ENCODE measurements at regions not wholly inside any gene's neighbourhood (a gene's known extent, or its start where the extent isn't known, plus 50 kb on each side); places are given as distances from the start of the nearest gene placed in this dataset.
"Not testable (repeated sequence)": the region's sequence is repeated elsewhere in the genome, so short reads cannot be mapped to it uniquely, and the experiment has no call there.

- no peak for DNase-seq
Observed at GRCh38 chr3:124043023-124043422, 51.1 kb upstream of the ROPN1 start.

GRCh38 chr3:124044956-124045355 lies 53.0 kb upstream of the ROPN1 start:
- no peak for DNase-seq

- no peak for DNase-seq
Observed at GRCh38 chr3:124048967-124049798, 57.3 kb upstream of the ROPN1 start.

GRCh38 chr3:124051636-124052035 lies 59.7 kb upstream of the ROPN1 start:
- DNase-seq, result no peak

GRCh38 chr3:124053871-124054270 lies 61.9 kb upstream of the ROPN1 start:
- DNase-seq, result no peak

- no peak for DNase-seq
Observed at GRCh38 chr3:124056846-124057245, 64.9 kb upstream of the ROPN1 start.

- no peak for DNase-seq
Observed at GRCh38 chr3:124057420-124057819, 65.5 kb upstream of the ROPN1 start.

- no peak for DNase-seq
Observed at GRCh38 chr3:124059580-124059979, 67.7 kb upstream of the ROPN1 start.

GRCh38 chr3:124063197-124063909 lies 71.4 kb upstream of the ROPN1 start:
- no peak for DNase-seq

- DNase-seq, result no peak
Observed at GRCh38 chr3:124064050-124064449, 72.1 kb upstream of the ROPN1 start.

GRCh38 chr3:124066543-124066942 lies 74.6 kb upstream of the ROPN1 start:
- DNase-seq, result not testable (repeated sequence)

GRCh38 chr3:124069706-124070105 lies 77.8 kb upstream of the ROPN1 start:
- not testable (repeated sequence) for DNase-seq

GRCh38 chr3:124075090-124075489 lies 83.2 kb upstream of the ROPN1 start:
- not testable (repeated sequence) for DNase-seq

GRCh38 chr3:124075753-124076152 lies 83.8 kb upstream of the ROPN1 start:
- DNase-seq, result no peak

- DNase-seq, result no peak
Observed at GRCh38 chr3:124076235-124076634, 84.3 kb upstream of the ROPN1 start.

- DNase-seq, result no peak
Observed at GRCh38 chr3:124078953-124079911, 87.3 kb upstream of the ROPN1 start.

GRCh38 chr3:124079912-124080276 lies 88.0 kb upstream of the ROPN1 start:
- DNase-seq, result no peak

- no peak for DNase-seq
Observed at GRCh38 chr3:124082343-124082742, 90.4 kb upstream of the ROPN1 start.

GRCh38 chr3:124084022-124084881 lies 92.3 kb upstream of the ROPN1 start:
- DNase-seq, result no peak

GRCh38 chr3:124088801-124089200 lies 96.9 kb upstream of the ROPN1 start:
- DNase-seq, result no peak

- no peak for DNase-seq
Observed at GRCh38 chr3:124089214-124089613, 97.3 kb upstream of the ROPN1 start.

- no peak for DNase-seq
Observed at GRCh38 chr3:124091716-124092115, 99.8 kb upstream of the ROPN1 start.
